ENCODE measurements at regions not wholly inside any gene's neighbourhood (a gene's known extent, or its start where the extent isn't known, plus 50 kb on each side); places are given as distances from the start of the nearest gene placed in this dataset.

DNA sequence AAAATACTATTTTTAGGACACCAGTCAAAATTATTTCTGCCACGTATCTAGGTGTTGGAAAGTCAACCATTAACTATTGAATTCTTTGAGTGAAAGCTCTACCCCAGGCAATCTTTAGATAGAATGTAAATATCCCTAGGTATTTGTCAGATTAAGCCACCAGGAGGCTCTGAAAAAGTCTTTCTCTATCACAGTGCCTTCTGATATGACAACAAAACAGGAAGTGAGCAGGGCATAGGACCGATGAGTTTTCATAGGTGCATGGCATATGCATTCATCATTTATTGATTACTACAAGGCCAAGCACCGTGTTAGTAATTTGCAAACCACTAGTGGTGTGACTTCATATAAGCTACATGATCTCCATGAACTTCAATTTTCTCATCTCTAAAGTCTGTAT, 333.6 kb upstream of the F9 start:
- TF ChIP-seq, protein P1, sequence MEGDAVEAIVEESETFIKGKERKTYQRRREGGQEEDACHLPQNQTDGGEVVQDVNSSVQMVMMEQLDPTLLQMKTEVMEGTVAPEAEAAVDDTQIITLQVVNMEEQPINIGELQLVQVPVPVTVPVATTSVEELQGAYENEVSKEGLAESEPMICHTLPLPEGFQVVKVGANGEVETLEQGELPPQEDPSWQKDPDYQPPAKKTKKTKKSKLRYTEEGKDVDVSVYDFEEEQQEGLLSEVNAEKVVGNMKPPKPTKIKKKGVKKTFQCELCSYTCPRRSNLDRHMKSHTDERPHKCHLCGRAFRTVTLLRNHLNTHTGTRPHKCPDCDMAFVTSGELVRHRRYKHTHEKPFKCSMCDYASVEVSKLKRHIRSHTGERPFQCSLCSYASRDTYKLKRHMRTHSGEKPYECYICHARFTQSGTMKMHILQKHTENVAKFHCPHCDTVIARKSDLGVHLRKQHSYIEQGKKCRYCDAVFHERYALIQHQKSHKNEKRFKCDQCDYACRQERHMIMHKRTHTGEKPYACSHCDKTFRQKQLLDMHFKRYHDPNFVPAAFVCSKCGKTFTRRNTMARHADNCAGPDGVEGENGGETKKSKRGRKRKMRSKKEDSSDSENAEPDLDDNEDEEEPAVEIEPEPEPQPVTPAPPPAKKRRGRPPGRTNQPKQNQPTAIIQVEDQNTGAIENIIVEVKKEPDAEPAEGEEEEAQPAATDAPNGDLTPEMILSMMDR (IDR thresholded peaks at IDR 0.05; ENCODE audit: insufficient read depth, low read length, missing control alignments): no peak
- ChIA-PET CTCF (no interaction called here), POLR2A (no interaction called here)
- no peak for DNase-seq (ENCODE audit: low read depth, low spot score)
- no peak overlapping the region for H3K4me3 ChIP-seq (ENCODE audit: low read depth, low read length)

DNA sequence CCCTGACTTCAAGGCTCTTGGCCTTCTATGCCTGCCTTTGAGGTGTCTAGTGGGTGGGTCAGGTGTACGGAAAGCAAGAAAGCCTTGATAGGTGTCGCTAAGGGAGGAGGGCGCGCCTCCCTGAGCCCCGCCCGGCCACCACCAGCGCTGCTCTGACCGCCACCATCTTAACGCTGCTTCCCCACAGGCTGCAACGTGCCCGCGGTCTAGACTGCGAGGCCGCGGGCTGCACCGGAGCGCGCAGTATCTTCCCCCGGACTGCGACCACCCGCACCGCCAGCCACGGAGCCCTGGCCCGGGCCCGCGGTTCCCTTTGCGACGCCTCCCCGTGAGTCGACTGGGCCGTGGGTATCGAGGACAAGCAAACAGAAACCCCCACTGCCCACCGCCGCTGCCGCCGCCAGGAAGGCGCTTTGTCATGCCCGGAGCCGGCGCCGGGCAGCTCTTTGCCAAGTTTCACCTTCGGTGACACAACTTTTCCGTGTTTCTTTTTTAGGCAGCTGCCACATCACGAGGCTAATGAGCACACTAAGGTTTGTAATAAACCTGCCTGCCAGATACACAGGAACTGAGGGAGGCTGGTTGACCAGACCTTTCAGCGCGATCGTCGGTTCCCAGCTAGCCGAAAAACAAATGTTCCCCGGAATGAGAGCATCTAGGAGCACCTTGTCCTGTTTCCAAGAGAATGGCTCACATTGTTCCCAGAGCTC, 335.8 kb upstream of the F9 start:
- DNase-seq (ENCODE audit: low read depth, low spot score): no peak
- H3K4me3 ChIP-seq (ENCODE audit: low read depth, low read length): no peak overlapping the region
- ChIA-PET POLR2A (no interaction called here), CTCF (no interaction called here)
- TF ChIP-seq, protein P1 (IDR thresholded peaks at IDR 0.05; ENCODE audit: insufficient read depth, low read length, missing control alignments): no peak

GRCh38 chrX:139192386-139192961, 338.1 kb upstream of the F9 start:
- no peak for DNase-seq (ENCODE audit: low read depth, low spot score)
- TF ChIP-seq, protein P1 (IDR thresholded peaks at IDR 0.05; ENCODE audit: insufficient read depth, low read length, missing control alignments): no peak
- no peak overlapping the region for H3K4me3 ChIP-seq (ENCODE audit: low read depth, low read length)
- CTCF ChIA-PET: no interaction called here
- POLR2A ChIA-PET: no interaction called here

DNA sequence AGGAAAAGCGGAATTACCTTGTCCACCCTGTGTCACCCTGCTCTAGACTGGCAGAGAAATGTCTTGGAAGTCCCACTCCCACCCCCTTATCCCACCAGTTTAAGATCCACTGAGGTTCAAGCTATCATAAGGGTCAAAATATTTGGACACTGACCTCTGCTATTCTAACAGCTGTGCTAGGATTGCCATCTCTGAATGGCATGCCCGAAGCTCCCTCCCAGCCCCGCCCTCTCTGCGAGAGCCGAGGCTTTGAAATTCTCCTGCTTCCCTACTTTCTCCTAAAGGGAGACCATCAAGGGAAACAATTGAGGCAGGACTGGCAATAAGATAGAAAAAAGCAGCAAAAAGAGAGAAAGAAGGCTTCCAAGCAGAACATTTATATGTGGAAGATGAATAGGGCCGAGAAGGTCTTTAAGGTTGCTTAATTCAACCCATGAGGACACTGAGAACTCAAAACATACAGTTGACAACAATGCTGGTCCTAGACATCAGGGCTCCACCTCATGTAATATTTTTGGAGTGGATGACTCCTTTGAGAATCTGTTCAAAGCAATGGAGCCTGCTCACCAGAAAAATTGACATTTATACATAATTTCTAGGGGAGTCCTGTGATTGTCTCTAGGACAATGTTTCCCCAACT, 338.7 kb upstream of the F9 start:
- CTCF ChIA-PET: no interaction called here
- POLR2A ChIA-PET: no interaction called here
- H3K4me3 ChIP-seq (ENCODE audit: low read depth, low read length): no peak overlapping the region
- DNase-seq (ENCODE audit: low read depth, low spot score): no peak
- TF ChIP-seq, protein P1 (IDR thresholded peaks at IDR 0.05; ENCODE audit: insufficient read depth, low read length, missing control alignments): no peak

GRCh38 chrX:139191286-139191685, 339.3 kb upstream of the F9 start:
- POLR2A ChIA-PET: no interaction called here
- H3K4me3 ChIP-seq (ENCODE audit: low read depth, low read length): no peak overlapping the region
- TF ChIP-seq, protein P1 (IDR thresholded peaks at IDR 0.05; ENCODE audit: insufficient read depth, low read length, missing control alignments): no peak
- DNase-seq (ENCODE audit: low read depth, low spot score): no peak
- CTCF ChIA-PET: no interaction called here

DNA sequence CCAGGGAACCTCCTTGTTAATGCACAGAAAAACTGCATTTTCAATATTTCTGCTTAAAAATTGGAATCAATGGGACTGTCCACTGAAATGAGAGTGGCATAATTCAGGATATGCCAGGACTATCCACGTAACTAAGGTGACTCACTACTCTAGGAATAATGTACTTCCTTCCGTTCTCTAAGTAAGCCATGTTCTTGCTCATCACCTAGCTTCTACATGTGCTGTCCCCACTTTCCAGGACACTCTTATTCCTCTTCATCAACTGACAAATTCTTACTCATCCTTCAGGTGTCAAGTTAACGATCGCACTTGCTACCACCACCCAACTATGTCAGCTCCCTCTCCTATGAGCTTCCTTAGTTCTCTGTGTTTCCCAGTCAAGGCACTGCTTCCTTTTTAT, 342.8 kb upstream of the F9 start:
- H3K4me3 ChIP-seq (ENCODE audit: low read depth, low read length): no peak overlapping the region
- TF ChIP-seq, protein P1 (IDR thresholded peaks at IDR 0.05; ENCODE audit: insufficient read depth, low read length, missing control alignments): no peak
- ChIA-PET POLR2A (no interaction called here), CTCF (no interaction called here)
- DNase-seq (ENCODE audit: low read depth, low spot score): no peak
